Stimulated activated CD8-positive, alpha-beta memory T cell treated with anti-CD3 and anti-CD28 coated beads, Interleukin-4, amount 100 ng/mL, for 24 hours (primary cell): ENCODE measurements at regions not wholly inside any gene's neighbourhood (a gene's known extent, or its start where the extent isn't known, plus 50 kb on each side); places are given as distances from the start of the nearest gene placed in this dataset.
A peak's percentile ranks its signal among the peaks of the same experiment; 100 is the strongest.

Experiments
- DNase-seq: peaks from one replicate; pipeline ENCODE4 v3.0.0-alpha.2; 2020; ENCODE audit warnings: low read depth

DNA sequence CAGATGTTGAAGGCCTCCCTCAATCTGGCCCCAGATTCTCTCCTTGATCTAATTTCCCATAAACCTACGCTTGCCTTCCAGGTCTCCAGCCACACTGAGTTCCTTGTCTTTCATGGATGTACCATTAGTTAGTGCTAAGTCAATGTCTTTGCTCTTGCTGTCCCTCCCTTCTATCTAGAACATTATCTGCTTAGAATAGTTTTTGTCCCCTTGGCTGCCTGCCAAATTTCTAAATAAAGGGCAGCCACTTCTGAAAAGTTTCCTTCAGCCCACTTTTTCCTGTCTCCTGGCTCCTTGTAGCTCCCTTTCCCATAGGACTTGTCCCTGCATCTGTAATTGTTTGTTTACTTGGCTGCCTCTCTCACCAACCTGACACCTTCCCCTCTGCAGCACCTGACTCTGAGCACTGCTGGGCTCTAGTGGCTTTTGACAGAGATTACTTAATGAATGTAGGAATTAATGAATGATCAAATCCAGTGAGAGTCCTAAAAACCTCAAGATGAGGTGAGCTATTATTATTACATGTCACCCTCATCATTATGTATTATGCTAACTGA lies 58.3 kb downstream of the CXCL12 start:
- no peak for DNase-seq

GRCh38 chr10:44325596-44326307 lies 59.1 kb downstream of the CXCL12 start:
- DNase-seq = no peak

DNA sequence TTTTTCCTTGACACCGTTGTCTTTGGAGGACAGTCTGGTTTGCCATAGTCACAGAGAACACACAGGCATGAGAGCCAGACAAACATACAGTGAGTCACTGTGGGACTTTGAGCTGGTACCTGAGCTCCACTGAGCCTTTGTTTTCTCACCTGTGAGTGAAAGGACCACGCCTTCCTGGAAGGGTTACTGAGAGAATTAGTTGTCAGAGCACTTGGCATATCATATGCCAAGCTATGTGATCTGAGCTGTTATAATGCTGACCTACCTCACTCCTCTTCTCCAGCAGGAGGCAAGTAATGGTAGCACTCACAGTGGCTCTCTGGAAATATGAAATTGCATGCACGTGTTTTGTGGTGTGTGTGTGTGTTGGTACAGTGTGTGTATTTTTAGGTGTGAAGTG lies 59.7 kb downstream of the CXCL12 start:
- DNase-seq = no peak

DNA sequence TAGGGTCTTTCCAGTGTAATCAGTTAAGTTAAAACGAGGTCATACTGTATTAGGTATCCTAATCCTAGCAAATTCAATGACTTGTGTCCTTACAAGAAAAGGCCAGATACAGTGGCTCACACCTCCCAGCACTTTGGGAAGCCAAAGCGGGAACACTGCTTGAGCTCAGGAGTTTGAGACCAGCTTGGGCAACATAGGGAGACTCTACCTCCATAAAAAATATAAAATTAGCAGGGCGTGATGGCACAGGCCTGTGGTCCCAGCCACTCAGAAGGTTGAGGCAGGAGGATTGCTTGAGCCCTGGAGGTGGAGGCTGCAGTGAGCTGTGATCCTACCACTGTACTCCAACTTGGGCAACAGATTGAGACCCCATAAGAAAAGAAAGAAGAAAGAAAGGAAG lies 61.1 kb downstream of the CXCL12 start:
- DNase-seq = no peak

DNA sequence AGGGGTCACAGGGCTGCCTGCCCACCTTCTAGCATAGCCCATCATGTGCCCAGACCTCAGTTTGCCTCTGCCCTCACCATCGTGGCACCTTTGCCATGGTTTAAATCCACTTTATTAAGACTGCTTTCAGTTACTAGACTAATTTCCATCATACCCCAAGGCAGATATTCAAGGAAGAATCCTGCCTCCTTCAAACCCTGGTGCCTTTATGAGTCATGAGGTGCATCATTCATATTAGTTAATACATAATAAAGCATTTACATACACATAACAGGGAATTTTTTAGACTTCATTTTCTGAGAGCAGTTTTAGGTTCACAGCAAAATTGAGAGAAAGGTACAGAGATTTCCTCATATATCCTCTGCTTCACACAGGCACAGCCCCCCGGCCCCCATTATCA lies 62.8 kb downstream of the CXCL12 start:
- no peak for DNase-seq

- no peak for DNase-seq
Observed at GRCh38 chr10:44320756-44321155, 64.1 kb downstream of the CXCL12 start.

- no peak for DNase-seq
Observed at GRCh38 chr10:44317856-44318255, 67.0 kb downstream of the CXCL12 start.

DNA sequence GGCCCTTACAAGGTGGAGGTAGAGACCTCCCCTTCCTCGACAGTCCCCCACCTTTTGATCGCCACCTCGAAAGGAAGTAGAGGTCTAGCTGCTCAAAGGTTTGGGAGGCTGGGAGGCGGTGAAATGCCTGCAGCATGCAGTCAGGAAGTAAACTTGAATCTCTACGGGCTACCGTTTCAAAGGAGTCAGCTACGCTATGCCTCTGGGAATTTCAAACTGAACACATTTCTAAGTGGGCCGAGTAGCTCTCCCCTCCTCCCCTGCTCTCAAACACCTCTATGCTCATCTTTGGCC lies 68.0 kb downstream of the CXCL12 start:
- no peak for DNase-seq

DNA sequence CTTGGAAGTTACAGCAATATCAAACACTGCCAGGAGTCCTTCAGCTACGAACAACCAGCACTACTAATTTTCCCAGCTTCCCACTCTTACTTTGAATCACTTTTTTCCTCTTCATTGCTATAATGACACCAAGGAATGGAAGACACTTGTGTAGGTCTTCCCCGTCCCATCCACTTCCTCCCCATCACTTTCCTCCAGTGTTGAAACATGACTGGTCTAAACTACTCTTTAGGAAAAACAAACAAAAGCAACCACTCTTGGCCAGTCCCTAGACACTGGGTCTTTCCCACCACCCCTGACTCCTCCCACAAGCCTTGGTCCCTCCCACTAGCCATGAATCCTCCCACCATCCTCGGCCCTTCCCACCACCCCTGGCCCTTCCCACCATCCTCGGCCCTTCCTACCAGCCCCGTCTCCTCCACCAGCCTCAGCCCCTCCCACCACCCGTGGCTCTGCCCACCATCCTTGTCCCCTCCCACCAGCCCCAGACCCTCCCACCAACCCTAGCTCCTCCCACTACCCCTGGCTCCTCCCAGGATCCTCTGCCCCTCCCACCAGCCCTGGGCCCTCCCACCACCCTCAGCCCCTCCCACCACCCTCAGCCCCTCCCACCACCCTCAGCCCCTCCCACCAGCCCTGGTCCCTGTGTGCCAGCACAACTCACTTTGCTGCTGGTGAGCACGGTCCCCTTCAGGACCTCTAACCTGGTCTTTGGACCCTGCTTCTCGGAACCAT lies 68.5 kb downstream of the CXCL12 start:
- no peak for DNase-seq

DNA sequence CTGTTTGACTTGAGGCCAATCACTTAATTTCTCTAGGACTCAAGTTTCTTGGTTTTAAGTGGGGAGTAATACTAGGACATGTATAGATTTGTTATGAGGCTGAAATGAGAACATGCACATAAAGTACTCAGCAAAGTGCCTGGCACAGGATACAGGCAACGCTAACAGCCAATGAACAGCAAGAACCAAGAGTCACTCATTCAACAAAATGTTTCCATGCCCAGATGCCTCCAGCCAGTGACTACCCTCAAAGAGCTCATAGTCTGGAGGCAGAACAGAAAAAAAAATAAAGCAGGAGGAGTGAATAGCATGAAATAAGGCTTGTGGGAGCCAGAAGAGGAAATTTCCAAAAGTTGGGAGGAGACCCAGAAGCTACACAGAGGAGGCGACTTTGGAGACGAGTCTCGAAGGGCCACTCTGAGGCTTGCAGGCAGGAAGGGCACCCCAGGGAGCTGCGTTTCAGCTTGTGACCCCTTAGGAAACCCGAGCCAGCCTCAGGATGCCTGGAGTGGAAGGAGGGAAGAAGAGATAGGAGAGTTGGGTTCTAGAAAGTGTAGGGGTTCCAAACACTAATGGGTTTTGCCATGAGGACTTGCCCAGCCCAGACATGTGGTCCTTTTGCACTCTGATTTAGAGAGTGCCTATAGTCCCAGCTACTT lies 70.0 kb downstream of the CXCL12 start:
- no peak for DNase-seq

- DNase-seq = no peak
Observed at GRCh38 chr10:44313761-44314165, 71.1 kb downstream of the CXCL12 start.

DNA sequence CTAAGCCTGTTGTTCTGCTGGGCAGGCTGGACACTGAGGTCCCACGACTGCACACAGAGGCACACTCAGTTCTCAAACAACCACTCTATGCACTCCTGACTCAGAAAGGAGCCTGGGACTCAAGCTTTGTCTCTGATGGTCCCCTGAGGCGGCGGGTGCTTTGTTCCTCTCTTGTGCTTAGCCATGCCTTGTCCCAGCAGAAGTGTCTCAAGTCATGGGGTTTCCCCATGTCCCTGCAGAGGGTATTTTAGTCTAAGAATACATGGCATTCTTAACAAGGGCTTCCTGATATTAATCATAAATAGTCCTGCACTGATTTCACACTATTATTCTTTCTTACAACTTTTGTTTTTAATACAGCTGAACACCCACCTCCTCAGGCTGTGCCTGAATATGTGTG lies 72.5 kb downstream of the CXCL12 start:
- DNase-seq = no peak

- no peak for DNase-seq
Observed at GRCh38 chr10:44311563-44312051, 73.3 kb downstream of the CXCL12 start.

- DNase-seq = peak; percentile 51
Observed at GRCh38 chr10:44310762-44311562, 73.9 kb downstream of the CXCL12 start.

GRCh38 chr10:44309939-44310761 lies 74.7 kb downstream of the CXCL12 start:
- DNase-seq = no peak

DNA sequence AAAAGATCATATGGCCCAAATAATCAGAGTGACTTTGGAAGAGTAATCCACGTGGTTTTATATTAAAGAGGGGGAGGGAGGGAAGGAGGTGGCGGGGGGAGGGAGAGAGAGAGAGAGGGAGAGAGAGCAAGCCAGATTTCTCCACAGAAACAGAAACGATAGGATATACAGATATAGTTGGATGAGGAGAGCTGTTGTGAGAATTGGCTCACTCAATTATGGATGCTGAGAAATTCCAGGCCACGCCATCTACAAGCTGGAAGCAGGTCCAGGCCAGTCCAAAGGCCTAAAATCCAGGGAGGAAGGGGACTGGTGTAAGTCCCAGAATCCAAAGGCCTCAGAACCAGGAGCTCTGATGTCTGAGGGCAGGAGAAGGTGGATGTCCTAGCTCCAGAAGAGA lies 75.5 kb downstream of the CXCL12 start:
- DNase-seq = no peak

DNA sequence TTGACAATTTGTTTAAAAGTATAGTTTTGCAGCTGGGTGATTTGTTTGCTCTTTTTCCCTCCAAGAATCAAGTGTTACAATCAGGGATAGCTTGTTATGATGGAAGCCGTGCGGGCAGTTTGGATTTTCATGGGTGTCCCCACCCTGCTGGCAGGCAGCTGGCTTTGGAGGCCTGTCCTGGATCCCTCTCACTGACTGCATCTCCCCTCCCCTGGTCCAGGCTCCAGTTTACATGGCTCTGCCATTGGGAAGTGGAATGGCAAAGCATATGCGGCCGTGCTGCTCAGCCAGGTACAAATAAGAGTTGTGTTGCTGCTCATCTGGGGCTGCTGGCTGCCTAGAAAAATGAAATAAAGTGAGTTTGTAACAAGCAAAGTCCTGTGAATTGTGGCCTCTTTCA lies 76.0 kb downstream of the CXCL12 start:
- no peak for DNase-seq

GRCh38 chr10:44307691-44308090 lies 77.2 kb downstream of the CXCL12 start:
- no peak for DNase-seq

DNA sequence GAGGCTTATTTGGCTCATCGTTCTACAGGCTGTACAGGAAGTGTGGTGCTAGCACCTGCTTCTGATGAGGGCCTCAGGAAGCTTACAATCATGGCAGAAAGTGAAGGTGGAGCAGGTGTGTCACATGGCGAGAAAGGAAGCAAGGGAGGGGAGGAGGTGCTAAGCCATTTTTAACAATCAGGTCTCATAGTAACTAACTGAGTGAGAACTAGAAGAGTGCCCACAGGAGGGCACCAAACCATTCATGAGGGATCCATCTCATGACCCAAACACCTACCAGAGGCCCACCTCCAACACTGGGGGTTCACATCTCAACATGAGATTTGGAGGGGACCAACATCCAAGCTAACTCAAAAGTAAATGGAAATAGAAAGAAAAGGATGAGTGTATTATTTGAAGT lies 78.1 kb downstream of the CXCL12 start:
- no peak for DNase-seq

GRCh38 chr10:44306147-44306710 lies 78.7 kb downstream of the CXCL12 start:
- no peak for DNase-seq

DNA sequence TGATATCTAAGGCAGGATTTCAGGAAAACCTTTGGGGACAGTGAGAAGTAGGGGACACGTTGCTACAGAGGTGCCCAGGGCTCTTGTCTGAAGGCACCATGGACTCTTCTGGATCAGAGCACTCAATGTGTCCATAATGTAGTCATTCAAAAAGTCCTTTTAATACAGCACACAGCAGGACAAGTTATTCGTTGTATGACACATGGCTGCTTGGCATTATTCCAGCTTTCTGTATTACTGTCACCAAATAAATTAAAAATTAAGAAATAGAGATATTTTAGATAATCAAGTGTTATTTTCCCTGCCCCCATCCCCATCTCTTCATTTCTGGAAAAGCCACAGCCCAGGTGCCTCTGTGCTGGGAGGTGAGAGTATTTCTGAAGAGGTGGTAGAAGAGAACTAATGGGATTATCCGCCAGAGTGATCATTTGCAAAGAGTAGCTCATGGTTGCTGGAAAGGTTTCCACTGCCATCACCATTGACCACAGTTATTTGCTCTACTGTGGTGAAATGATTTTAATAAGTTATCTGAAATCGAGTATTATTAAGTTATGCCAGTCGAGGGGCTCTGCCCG lies 83.0 kb downstream of the CXCL12 start:
- no peak for DNase-seq
